ENCODE measurements at regions not wholly inside any gene's neighbourhood (a gene's known extent, or its start where the extent isn't known, plus 50 kb on each side); places are given as distances from the start of the nearest gene placed in this dataset.

DNA sequence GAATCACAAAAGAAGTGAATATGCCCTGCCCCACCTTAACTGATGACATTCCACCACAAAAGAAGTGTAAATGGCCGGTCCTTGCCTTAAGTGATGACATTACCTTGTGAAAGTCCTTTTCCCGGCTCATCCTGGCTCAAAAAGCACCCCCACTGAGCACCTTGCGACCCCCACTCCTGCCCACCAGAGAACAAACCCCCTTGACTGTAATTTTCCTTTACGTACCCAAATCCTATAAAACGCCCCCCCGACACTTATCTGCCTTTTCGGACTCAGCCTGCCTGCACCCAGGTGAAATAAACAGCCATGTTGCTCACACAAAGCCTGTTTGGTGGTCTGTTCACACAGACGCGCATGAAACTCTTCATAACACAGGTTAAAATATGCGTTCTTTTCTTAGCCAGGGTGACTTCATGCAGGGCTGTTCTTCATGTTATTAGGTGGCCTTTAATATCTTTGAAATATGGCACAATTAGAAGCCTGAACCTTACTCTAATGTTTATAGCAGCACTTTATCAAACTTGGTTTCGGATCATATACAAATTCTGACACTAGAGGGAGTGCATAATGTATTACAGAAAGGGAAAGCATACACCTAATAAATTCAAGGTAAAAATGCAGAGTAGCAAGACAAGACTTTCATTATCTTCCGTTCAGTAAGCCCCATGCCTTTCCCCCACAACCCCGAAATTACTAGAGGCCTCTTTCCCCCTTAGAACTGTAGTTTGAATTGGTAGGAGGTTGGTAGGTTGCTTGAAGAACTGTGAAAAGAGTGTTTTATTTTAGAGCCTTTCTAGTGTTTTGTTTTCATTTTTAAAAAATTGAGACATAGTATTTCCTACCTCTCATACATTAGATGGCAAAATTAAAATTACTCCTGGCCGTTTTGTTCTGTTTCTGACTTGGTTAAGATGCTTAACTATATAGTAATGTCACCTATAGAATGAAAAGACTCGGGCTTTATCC is 117.9 kb downstream of the NPY start:
- Histone ChIP-seq H3K4me3 (ENCODE audit: low read length) (peak overlapping the region; percentile 54), H3K9me3 (replicated peaks; ENCODE audit: low read length) (no peaks in the 10 kb centered on the region), H3K27me3 (ENCODE audit: control insufficient read depth, insufficient read depth, low read length) (no peaks in the 10 kb centered on the region), H3K4me1 (ENCODE audit: control insufficient read depth, insufficient read depth, low read length) (no peaks in the 10 kb centered on the region), H3K4me2 (ENCODE audit: low read length) (peak overlapping the region; percentile 70), H3K36me3 (ENCODE audit: insufficient read depth, low read length) (no peaks in the 10 kb centered on the region), H3K9ac (ENCODE audit: low read depth, low read length) (peak overlapping the region; percentile 14)

- Histone ChIP-seq H3K9me3 (replicated peaks; ENCODE audit: low read length) (no peaks in the 10 kb centered on the region), H3K4me3 (ENCODE audit: low read length) (no peak overlapping the region), H3K36me3 (ENCODE audit: insufficient read depth, low read length) (no peaks in the 10 kb centered on the region), H3K9ac (ENCODE audit: low read depth, low read length) (no peak overlapping the region), H3K4me2 (ENCODE audit: low read length) (no peak overlapping the region), H3K4me1 (ENCODE audit: control insufficient read depth, insufficient read depth, low read length) (no peaks in the 10 kb centered on the region), H3K27me3 (ENCODE audit: control insufficient read depth, insufficient read depth, low read length) (no peaks in the 10 kb centered on the region)
Measured at GRCh38 chr7:24402655-24403054, 118.7 kb downstream of the NPY start.

GRCh38 chr7:24403557-24403956 is 119.6 kb downstream of the NPY start:
- H3K9ac ChIP-seq (ENCODE audit: low read depth, low read length): no peak overlapping the region
- no peaks in the 10 kb centered on the region for H3K4me1 ChIP-seq (ENCODE audit: control insufficient read depth, insufficient read depth, low read length)

DNA sequence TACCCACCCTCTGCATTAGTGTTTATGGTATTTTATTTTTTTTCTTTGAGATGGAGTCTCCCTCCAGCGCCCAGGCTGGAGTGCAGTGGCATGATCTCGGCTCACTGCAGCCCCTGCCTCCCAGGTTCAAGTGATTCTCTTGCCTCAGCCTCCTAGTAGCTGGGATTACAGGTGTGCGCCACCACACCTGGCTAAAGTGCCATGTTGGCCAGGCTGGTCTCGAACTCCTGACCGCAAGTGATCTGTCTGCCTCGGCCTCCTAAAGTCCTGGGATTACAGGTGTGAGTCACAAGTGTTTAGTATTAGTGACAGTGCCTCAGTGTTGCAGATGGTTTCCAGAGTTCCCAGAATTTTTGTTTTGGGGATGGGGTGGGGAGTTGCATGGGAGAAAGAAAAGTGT is 120.3 kb downstream of the NPY start:
- H3K9ac ChIP-seq (ENCODE audit: low read depth, low read length): no peak overlapping the region
- no peak overlapping the region for H3K4me3 ChIP-seq (ENCODE audit: low read length)
- H3K9me3 ChIP-seq (replicated peaks; ENCODE audit: low read length): no peaks in the 10 kb centered on the region
- no peaks in the 10 kb centered on the region for H3K4me1 ChIP-seq (ENCODE audit: control insufficient read depth, insufficient read depth, low read length)
- no peaks in the 10 kb centered on the region for H3K27me3 ChIP-seq (ENCODE audit: control insufficient read depth, insufficient read depth, low read length)
- H3K36me3 ChIP-seq (ENCODE audit: insufficient read depth, low read length): no peaks in the 10 kb centered on the region
- H3K4me2 ChIP-seq (ENCODE audit: low read length): no peak overlapping the region

More at GRCh38 chr7:24403557-24403956, 119.6 kb downstream of the NPY start:
- Histone ChIP-seq H3K9me3 (replicated peaks; ENCODE audit: low read length) (no peaks in the 10 kb centered on the region), H3K36me3 (ENCODE audit: insufficient read depth, low read length) (no peaks in the 10 kb centered on the region), H3K4me2 (ENCODE audit: low read length) (no peak overlapping the region), H3K4me3 (ENCODE audit: low read length) (no peak overlapping the region), H3K27me3 (ENCODE audit: control insufficient read depth, insufficient read depth, low read length) (no peaks in the 10 kb centered on the region)

DNA sequence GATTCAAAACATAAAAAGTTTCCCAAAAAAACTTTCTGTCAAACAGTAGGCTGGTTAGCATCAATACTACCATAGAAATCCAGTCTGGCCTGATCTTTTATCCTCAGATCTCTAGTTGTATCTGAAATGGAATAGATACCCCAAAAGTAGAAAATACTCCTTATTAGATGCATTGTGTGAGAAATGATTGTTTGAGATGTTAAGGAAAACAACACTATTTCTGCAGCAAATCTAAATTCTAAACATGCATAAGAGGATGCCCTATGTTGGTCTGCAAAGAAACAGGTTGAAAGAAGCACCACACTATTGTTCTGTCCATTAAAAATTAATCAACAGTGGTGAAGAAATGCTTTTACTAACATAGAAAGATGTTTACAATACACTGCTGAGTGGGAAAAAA is 121.0 kb downstream of the NPY start:
- H3K27me3 ChIP-seq (ENCODE audit: control insufficient read depth, insufficient read depth, low read length): no peaks in the 10 kb centered on the region
- H3K4me1 ChIP-seq (ENCODE audit: control insufficient read depth, insufficient read depth, low read length): no peaks in the 10 kb centered on the region
- no peak overlapping the region for H3K9ac ChIP-seq (ENCODE audit: low read depth, low read length)
- H3K4me3 ChIP-seq (ENCODE audit: low read length): no peak overlapping the region
- H3K36me3 ChIP-seq (ENCODE audit: insufficient read depth, low read length): no peaks in the 10 kb centered on the region
- H3K4me2 ChIP-seq (ENCODE audit: low read length): no peak overlapping the region
- H3K9me3 ChIP-seq (replicated peaks; ENCODE audit: low read length): no peaks in the 10 kb centered on the region

DNA sequence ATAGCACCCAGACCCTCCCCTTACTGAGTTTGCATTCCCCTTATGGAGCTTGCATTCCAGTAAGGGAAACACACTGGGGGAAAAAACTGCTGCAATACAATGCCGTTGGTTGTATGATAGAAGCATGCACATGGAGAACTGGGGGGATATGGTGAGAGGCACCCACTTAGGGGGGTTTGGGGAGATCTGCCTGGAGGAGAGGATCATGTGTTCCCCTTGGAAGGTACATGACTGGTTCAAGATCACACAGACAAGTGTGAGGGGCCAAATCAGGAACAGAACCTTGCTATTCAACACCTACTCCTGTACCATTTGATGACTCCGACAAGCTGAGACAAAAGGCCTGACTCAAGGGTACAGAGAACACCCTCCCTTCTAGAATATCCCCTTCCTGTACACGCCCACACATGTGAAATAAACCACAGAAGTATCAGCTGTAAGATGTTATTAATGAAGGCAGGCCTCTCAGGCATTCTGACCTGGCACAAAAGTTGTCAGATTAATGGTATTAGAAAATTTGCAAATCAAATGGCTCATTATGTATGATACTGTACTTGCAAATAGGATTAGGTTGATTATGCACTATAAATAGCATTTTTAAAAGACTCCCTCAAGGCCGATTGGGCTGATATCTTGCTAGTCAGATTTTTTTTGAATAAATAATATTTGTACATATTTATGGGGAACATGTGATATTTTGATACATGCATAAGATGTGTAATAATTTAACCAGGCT is 122.2 kb downstream of the NPY start:
- no peak overlapping the region for H3K4me2 ChIP-seq (ENCODE audit: low read length)
- no peak overlapping the region for H3K9ac ChIP-seq (ENCODE audit: low read depth, low read length)
- H3K4me1 ChIP-seq (ENCODE audit: control insufficient read depth, insufficient read depth, low read length): no peaks in the 10 kb centered on the region
- no peaks in the 10 kb centered on the region for H3K27me3 ChIP-seq (ENCODE audit: control insufficient read depth, insufficient read depth, low read length)
- no peaks in the 10 kb centered on the region for H3K9me3 ChIP-seq (replicated peaks; ENCODE audit: low read length)
- no peak overlapping the region for H3K4me3 ChIP-seq (ENCODE audit: low read length)
- no peaks in the 10 kb centered on the region for H3K36me3 ChIP-seq (ENCODE audit: insufficient read depth, low read length)

- Histone ChIP-seq H3K27me3 (ENCODE audit: control insufficient read depth, insufficient read depth, low read length) (no peaks in the 10 kb centered on the region), H3K4me2 (ENCODE audit: low read length) (no peak overlapping the region)
Measured at GRCh38 chr7:24406789-24407299, 122.9 kb downstream of the NPY start.

DNA sequence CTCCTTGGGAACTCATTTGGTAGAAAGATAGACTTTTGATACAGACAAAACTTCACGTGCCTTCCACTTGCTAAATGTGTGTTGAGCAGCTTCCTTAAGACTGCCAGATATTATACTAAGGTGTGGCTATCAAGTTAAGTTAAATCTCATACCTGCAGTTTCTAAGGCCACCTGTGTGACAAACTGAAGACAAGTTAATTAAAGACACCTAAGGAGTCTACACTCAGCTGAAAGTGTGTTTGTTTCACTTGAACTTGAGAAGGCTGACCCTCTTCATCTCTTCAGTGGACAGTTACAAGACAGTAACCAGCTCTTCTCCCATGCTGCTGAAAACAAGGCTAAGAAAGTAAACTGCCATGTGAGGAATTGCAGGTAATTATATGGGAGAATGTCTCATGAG is 124.0 kb downstream of the NPY start:
- Histone ChIP-seq H3K4me1 (ENCODE audit: control insufficient read depth, insufficient read depth, low read length) (no peaks in the 10 kb centered on the region), H3K27me3 (ENCODE audit: control insufficient read depth, insufficient read depth, low read length) (no peaks in the 10 kb centered on the region), H3K9ac (ENCODE audit: low read depth, low read length) (no peak overlapping the region), H3K4me3 (ENCODE audit: low read length) (no peak overlapping the region), H3K4me2 (ENCODE audit: low read length) (no peak overlapping the region), H3K9me3 (replicated peaks; ENCODE audit: low read length) (no peaks in the 10 kb centered on the region), H3K36me3 (ENCODE audit: insufficient read depth, low read length) (no peaks in the 10 kb centered on the region)

More at GRCh38 chr7:24406789-24407299, 122.9 kb downstream of the NPY start:
- H3K36me3 ChIP-seq (ENCODE audit: insufficient read depth, low read length): no peaks in the 10 kb centered on the region
- H3K9me3 ChIP-seq (replicated peaks; ENCODE audit: low read length): no peaks in the 10 kb centered on the region
- H3K4me3 ChIP-seq (ENCODE audit: low read length): no peak overlapping the region
- no peaks in the 10 kb centered on the region for H3K4me1 ChIP-seq (ENCODE audit: control insufficient read depth, insufficient read depth, low read length)
- no peak overlapping the region for H3K9ac ChIP-seq (ENCODE audit: low read depth, low read length)

- H3K4me3 ChIP-seq (ENCODE audit: low read length): no peak overlapping the region
- no peaks in the 10 kb centered on the region for H3K9me3 ChIP-seq (replicated peaks; ENCODE audit: low read length)
- no peaks in the 10 kb centered on the region for H3K36me3 ChIP-seq (ENCODE audit: insufficient read depth, low read length)
- H3K4me1 ChIP-seq (ENCODE audit: control insufficient read depth, insufficient read depth, low read length): no peaks in the 10 kb centered on the region
- H3K27me3 ChIP-seq (ENCODE audit: control insufficient read depth, insufficient read depth, low read length): no peaks in the 10 kb centered on the region
- H3K9ac ChIP-seq (ENCODE audit: low read depth, low read length): no peak overlapping the region
- no peak overlapping the region for H3K4me2 ChIP-seq (ENCODE audit: low read length)
Measured at GRCh38 chr7:24408798-24409430, 124.9 kb downstream of the NPY start.

- no peak overlapping the region for H3K4me3 ChIP-seq (ENCODE audit: low read length)
- H3K9ac ChIP-seq (ENCODE audit: low read depth, low read length): no peak overlapping the region
- no peak overlapping the region for H3K4me2 ChIP-seq (ENCODE audit: low read length)
- H3K27me3 ChIP-seq (ENCODE audit: control insufficient read depth, insufficient read depth, low read length): no peaks in the 10 kb centered on the region
- H3K36me3 ChIP-seq (ENCODE audit: insufficient read depth, low read length): no peaks in the 10 kb centered on the region
- no peaks in the 10 kb centered on the region for H3K9me3 ChIP-seq (replicated peaks; ENCODE audit: low read length)
- no peaks in the 10 kb centered on the region for H3K4me1 ChIP-seq (ENCODE audit: control insufficient read depth, insufficient read depth, low read length)
Measured at GRCh38 chr7:24409431-24410024, 125.5 kb downstream of the NPY start.

DNA sequence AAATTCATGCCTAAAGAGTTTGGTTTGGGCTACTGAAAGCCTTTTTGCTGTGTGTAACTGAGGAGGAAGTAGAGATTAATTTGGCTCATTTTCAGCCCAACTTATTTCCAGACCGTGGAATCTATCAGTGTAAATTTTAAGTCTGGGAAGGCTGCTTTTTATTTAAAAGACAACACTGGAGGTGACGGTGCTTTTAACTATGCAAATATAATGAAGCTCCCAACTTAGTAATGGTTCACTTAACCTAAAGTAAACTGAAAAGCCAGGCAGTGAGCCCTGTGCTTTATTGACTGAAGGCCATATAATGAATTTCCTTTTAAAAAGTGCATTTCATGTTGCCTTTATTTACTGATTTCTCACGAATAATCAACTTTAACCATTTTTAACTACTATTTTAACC is 127.2 kb downstream of the NPY start:
- Histone ChIP-seq H3K36me3 (ENCODE audit: insufficient read depth, low read length) (no peaks in the 10 kb centered on the region), H3K27me3 (ENCODE audit: control insufficient read depth, insufficient read depth, low read length) (no peaks in the 10 kb centered on the region), H3K4me1 (ENCODE audit: control insufficient read depth, insufficient read depth, low read length) (no peaks in the 10 kb centered on the region), H3K4me3 (ENCODE audit: low read length) (no peak overlapping the region), H3K9ac (ENCODE audit: low read depth, low read length) (no peak overlapping the region), H3K9me3 (replicated peaks; ENCODE audit: low read length) (no peaks in the 10 kb centered on the region), H3K4me2 (ENCODE audit: low read length) (no peak overlapping the region)

Data from skeletal muscle satellite cell (primary cell).